Ishikawa (cell line): ENCODE measurements at regions not wholly inside any gene's neighbourhood (a gene's known extent, or its start where the extent isn't known, plus 50 kb on each side); places are given as distances from the start of the nearest gene placed in this dataset.

Experiments
- CEBPB ChIP-seq: IDR thresholded peaks from 2 replicates; pipeline ENCODE4 v1.6.1; 2012
- EGR1 ChIP-seq: IDR thresholded peaks from 2 replicates; pipeline ENCODE4 v1.6.1; 2012
- EP300 ChIP-seq: IDR thresholded peaks from 2 replicates; pipeline ENCODE4 v1.6.1; 2012; ENCODE audit warnings: borderline replicate concordance
- FOXM1 ChIP-seq: IDR thresholded peaks from 2 replicates; pipeline ENCODE4 v1.6.1; 2012; ENCODE audit warnings: low read depth, borderline replicate concordance
- MAX ChIP-seq: IDR thresholded peaks from 2 replicates; pipeline ENCODE4 v1.6.1; 2012
- RAD21 ChIP-seq: IDR thresholded peaks from 2 replicates; pipeline ENCODE4 v1.6.1; 2012; ENCODE audit warnings: low read depth
- REST ChIP-seq: IDR thresholded peaks from 2 replicates; pipeline ENCODE4 v1.6.1; 2012; ENCODE audit warnings: low read depth, mild to moderate bottlenecking
- TAF1 ChIP-seq: IDR thresholded peaks from 2 replicates; pipeline ENCODE4 v1.6.1; 2012; ENCODE audit warnings: low read depth, mild to moderate bottlenecking
- TCF12 ChIP-seq: IDR thresholded peaks from 2 replicates; pipeline ENCODE4 v1.6.1; 2012; ENCODE audit warnings: low read depth
- TEAD4 ChIP-seq: IDR thresholded peaks from 2 replicates; pipeline ENCODE4 v1.6.1; 2012
- USF1 ChIP-seq: IDR thresholded peaks from 2 replicates; pipeline ENCODE4 v1.6.1; 2012
- YY1 ChIP-seq: IDR thresholded peaks from 2 replicates; pipeline ENCODE4 v1.6.1; 2012; ENCODE audit warnings: low read depth
- ZBTB7A ChIP-seq: IDR thresholded peaks from 2 replicates; pipeline ENCODE4 v1.6.1; 2012; ENCODE audit warnings: low read depth

- TF ChIP-seq CEBPB (no peak), FOXM1 (no peak), ZBTB7A (no peak), TEAD4 (no peak), EP300 (no peak), YY1 (no peak), TAF1 (no peak), MAX (no peak), USF1 (no peak), TCF12 (no peak), RAD21 (no peak), REST (no peak), EGR1 (no peak)
Measured at GRCh38 chrX:100491174-100491573, 81.1 kb upstream of the PCDH19 start.
